ENCODE measurements at regions not wholly inside any gene's neighbourhood (a gene's known extent, or its start where the extent isn't known, plus 50 kb on each side); places are given as distances from the start of the nearest gene placed in this dataset.

GRCh38 chr22:23517804-23518375 is 62.2 kb downstream of the IGLL1 start:
- no peak overlapping the region for H2BK15ac ChIP-seq (ENCODE audit: low read length)
- H3K14ac ChIP-seq (ENCODE audit: insufficient read length): no peak overlapping the region
- H4K8ac ChIP-seq (ENCODE audit: extremely low read depth, insufficient read depth, low read length): no peak overlapping the region
- H3K4me2 ChIP-seq (ENCODE audit: insufficient read depth in 1 of 2, low read depth in 2 of 2, low read length in 2 of 2): no peak overlapping the region
- no peaks in the 10 kb centered on the region for H3K79me2 ChIP-seq (ENCODE audit: control insufficient read depth in 1 of 2, insufficient read depth in 2 of 2, low read length in 2 of 2)
- H2BK20ac ChIP-seq (ENCODE audit: low read length): no peak overlapping the region
- no peak overlapping the region for H3K4ac ChIP-seq (replicated peaks; ENCODE audit: insufficient read length, low read depth, low read length)
- H3K23ac ChIP-seq (ENCODE audit: insufficient read length): no peak overlapping the region
- H2BK12ac ChIP-seq (ENCODE audit: low read depth, low read length): no peak overlapping the region
- H2AFZ ChIP-seq (ENCODE audit: low read length): no peak overlapping the region
- peaks cover 7% of the 10 kb centered on the region; the same call in 1 of the 2 replicates for H3K23me2 ChIP-seq (ENCODE audit: low read depth, low read length)
- peaks cover 0 to 36% (median 23%) of the 10 kb centered on the region in 4 experiments; a peak in 6 of 7 replicates for H3K27me3 ChIP-seq (replicated peaks in 1 of 4; ENCODE audit: control insufficient read depth in 3 of 4, extremely low read depth in 1 of 4, insufficient read depth in 3 of 4, low read length in 3 of 4)
- peaks cover 0 to 1% of the 10 kb centered on the region in 2 experiments for H4K20me1 ChIP-seq (replicated peaks in 1 of 2; ENCODE audit: control insufficient read depth in 1 of 2, insufficient read depth in 2 of 2, low read length in 2 of 2)
- ChIA-PET POLR2A (ENCODE audit: partially characterized antibody) (interaction anchor here (1.2 kb wide), 1 partner anchor 18 kb away, joined by 6 read pairs; no protein-coding TSS in a partner anchor), CTCF (ENCODE audit: partially characterized antibody) (interaction anchor here (0.9 kb wide), 1 partner anchor 132 kb away, joined by 4 read pairs; no protein-coding TSS in a partner anchor)
- H3K9ac ChIP-seq (replicated peaks in 1 of 4; ENCODE audit: extremely low read depth in 1 of 4, low read depth in 3 of 4, low read length in 3 of 4): no peak overlapping the region
- H3K9me3 ChIP-seq (ENCODE audit: insufficient read depth in 2 of 2, low read depth in 1 of 2, low read length in 1 of 2): no peaks in the 10 kb centered on the region
- no peak overlapping the region for H3K56ac ChIP-seq (replicated peaks; ENCODE audit: insufficient read length, low read depth, low read length)
- H3K4me3 ChIP-seq (ENCODE audit: extremely low read depth in 1 of 4, insufficient read depth in 2 of 4, low read depth in 3 of 4, low read length in 4 of 4): no peak overlapping the region
- no peak overlapping the region for H2AK5ac ChIP-seq (ENCODE audit: low read depth, low read length)
- H3K4me1 ChIP-seq (replicated peaks in 1 of 4; ENCODE audit: control insufficient read depth in 3 of 4, insufficient read depth in 4 of 4, low read length in 3 of 4): peaks cover 0 to 9% (median 7%) of the 10 kb centered on the region in 4 experiments; a peak in 6 of 7 replicates
- no peak overlapping the region for H4K91ac ChIP-seq (replicated peaks; ENCODE audit: insufficient read length, low read length)
- no peak overlapping the region for H3K18ac ChIP-seq (ENCODE audit: extremely low read depth, low read length)
- no peak overlapping the region for H2BK120ac ChIP-seq (replicated peaks; ENCODE audit: low read depth, low read length)
- FAIRE-seq (no peak), DNase-seq (ENCODE audit: low read depth in 1 of 2, low spot score in 2 of 2) (no peak)
- H3K36me3 ChIP-seq (ENCODE audit: control insufficient read depth in 2 of 4, insufficient read depth in 4 of 4, low read length in 3 of 4): no peaks in the 10 kb centered on the region
- H3K27ac ChIP-seq (ENCODE audit: low read depth, low read length): no peak overlapping the region
- WGBS, 2 experiments (ENCODE audit: extremely low coverage in 1 of 2, insufficient coverage in 1 of 2, insufficient read length in 1 of 2, insufficient replicate concordance in 2 of 2, low coverage in 1 of 2, low lambda C conversion rate in 2 of 2, missing lambda C conversion rate in 1 of 2): 91% methylated on average over 4 of the region's 4 CpGs; no CpG with 5 or more reads in 1 of the 2 experiments
- H4K5ac ChIP-seq (ENCODE audit: insufficient read length, low read depth, low read length): no peak overlapping the region
- H2BK5ac ChIP-seq (ENCODE audit: low read depth, low read length): no peak overlapping the region
- H3K79me1 ChIP-seq (ENCODE audit: low read depth, low read length): no peaks in the 10 kb centered on the region
- no peak for TF ChIP-seq BRCA1 (IDR thresholded peaks at IDR 0.05; ENCODE audit: low read depth, low read length)
- TF ChIP-seq YY1 (IDR thresholded peaks at IDR 0.05; ENCODE audit: low read depth, low read length): no peak
- no peak for TF ChIP-seq NRF1 (IDR thresholded peaks at IDR 0.05; ENCODE audit: low read depth, low read length)
- TF ChIP-seq ZNF274 (IDR thresholded peaks at IDR 0.05; ENCODE audit: borderline replicate concordance, extremely low read depth, low read length): no peak
- no peak for TF ChIP-seq RBBP5 (IDR thresholded peaks at IDR 0.05; ENCODE audit: borderline replicate concordance, low read depth, low read length)
- no peak for TF ChIP-seq JUND (IDR thresholded peaks at IDR 0.05; ENCODE audit: low read length)
- no peak for TF ChIP-seq EGR1 (IDR thresholded peaks at IDR 0.05; ENCODE audit: borderline replicate concordance, low read depth, low read length)
- no peak for TF ChIP-seq TCF12 (IDR thresholded peaks at IDR 0.05; ENCODE audit: low read depth, low read length)
- TF ChIP-seq CEBPB (IDR thresholded peaks at IDR 0.05; ENCODE audit: low read depth, low read length): no peak
- no peak for TF ChIP-seq ATF2 (IDR thresholded peaks at IDR 0.05; ENCODE audit: low read length)
- TF ChIP-seq HDAC6 (IDR thresholded peaks at IDR 0.05; ENCODE audit: low read depth, low read length): no peak
- no peak for TF ChIP-seq ATF3 (IDR thresholded peaks at IDR 0.05; ENCODE audit: insufficient read depth, low read depth, low read length)

All from H1 (cell line).